Neural progenitor cell (in vitro differentiated cells): ENCODE measurements at regions not wholly inside any gene's neighbourhood (a gene's known extent, or its start where the extent isn't known, plus 50 kb on each side); places are given as distances from the start of the nearest gene placed in this dataset.

Experiments used
- CTCF ChIP-seq: fragments of 200-600 bp; sonication (generic); IDR thresholded peaks from 2 replicates; pipeline ENCODE4 v1.5.1; 2017; ENCODE audit warnings: antibody characterized with exemption, mild to moderate bottlenecking
- EZH2 ChIP-seq: fragments of 200-600 bp; sonication (generic); IDR thresholded peaks from 2 replicates; pipeline ENCODE4 v1.6.1; 2017; ENCODE audit warnings: antibody characterized with exemption, mild to moderate bottlenecking, moderate library complexity
- EZH2phosphoT487 ChIP-seq: fragments of 200-600 bp; sonication (generic); IDR thresholded peaks from 2 replicates; pipeline ENCODE4 v1.6.1; 2017; ENCODE audit warnings: antibody characterized with exemption

- TF ChIP-seq CTCF = no peak
- no peak for TF ChIP-seq EZH2
- TF ChIP-seq EZH2phosphoT487 = no peak
These were observed 118.5 kb upstream of the RIOK3 start for GRCh38 chr18:23334569-23334968.
